ENCODE measurements at regions not wholly inside any gene's neighbourhood (a gene's known extent, or its start where the extent isn't known, plus 50 kb on each side); places are given as distances from the start of the nearest gene placed in this dataset.

DNA sequence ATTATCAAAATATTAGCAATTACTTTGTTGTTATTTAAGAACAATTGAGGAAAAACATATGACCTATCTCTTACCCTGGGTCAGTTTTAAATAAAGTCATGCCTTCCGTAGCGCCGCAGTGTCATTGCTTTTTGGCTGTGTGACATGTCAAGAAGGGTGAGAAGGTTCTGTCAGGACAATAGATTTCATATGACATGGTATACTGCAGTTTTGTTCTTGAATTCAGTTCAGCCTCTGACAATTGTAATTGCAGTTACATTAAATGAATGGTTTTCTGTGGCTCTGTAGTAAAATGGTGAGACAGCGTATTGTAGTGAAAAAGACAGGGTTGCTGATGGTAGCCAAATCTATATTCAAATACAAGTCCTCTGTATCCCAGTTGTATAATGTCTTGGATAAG is 307.2 kb downstream of the CDH2 start:
- TF ChIP-seq, protein P1, sequence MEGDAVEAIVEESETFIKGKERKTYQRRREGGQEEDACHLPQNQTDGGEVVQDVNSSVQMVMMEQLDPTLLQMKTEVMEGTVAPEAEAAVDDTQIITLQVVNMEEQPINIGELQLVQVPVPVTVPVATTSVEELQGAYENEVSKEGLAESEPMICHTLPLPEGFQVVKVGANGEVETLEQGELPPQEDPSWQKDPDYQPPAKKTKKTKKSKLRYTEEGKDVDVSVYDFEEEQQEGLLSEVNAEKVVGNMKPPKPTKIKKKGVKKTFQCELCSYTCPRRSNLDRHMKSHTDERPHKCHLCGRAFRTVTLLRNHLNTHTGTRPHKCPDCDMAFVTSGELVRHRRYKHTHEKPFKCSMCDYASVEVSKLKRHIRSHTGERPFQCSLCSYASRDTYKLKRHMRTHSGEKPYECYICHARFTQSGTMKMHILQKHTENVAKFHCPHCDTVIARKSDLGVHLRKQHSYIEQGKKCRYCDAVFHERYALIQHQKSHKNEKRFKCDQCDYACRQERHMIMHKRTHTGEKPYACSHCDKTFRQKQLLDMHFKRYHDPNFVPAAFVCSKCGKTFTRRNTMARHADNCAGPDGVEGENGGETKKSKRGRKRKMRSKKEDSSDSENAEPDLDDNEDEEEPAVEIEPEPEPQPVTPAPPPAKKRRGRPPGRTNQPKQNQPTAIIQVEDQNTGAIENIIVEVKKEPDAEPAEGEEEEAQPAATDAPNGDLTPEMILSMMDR (IDR thresholded peaks at IDR 0.05; ENCODE audit: control insufficient read depth, insufficient read depth, low read depth, low read length, missing control alignments) = no peak
- H3K4me3 ChIP-seq (ENCODE audit: control insufficient read depth, low read depth, low read length) = no peak overlapping the region
- no peak for DNase-seq (ENCODE audit: low read depth)

DNA sequence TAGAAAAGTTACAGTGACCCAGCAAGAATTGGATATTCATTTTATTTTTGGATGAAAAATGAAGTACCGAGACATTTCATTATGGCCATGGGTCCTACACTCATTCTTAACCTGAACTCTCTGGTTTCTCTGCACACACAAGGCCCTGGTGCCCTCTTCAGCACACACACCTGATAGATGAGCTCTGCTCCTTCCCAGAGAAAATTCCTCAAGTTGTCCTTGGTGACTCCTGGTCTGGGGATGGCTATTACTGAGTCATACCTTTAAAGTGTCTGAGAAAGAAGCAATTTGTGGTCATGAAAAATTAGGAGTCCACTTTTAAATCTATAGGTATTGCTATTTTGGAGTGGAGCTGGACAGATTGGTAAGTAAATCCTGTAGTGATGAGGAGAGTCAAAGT is 311.5 kb downstream of the CDH2 start:
- TF ChIP-seq, protein P1 (IDR thresholded peaks at IDR 0.05; ENCODE audit: control insufficient read depth, insufficient read depth, low read depth, low read length, missing control alignments) = no peak
- H3K4me3 ChIP-seq (ENCODE audit: control insufficient read depth, low read depth, low read length) = no peak overlapping the region
- DNase-seq (ENCODE audit: low read depth) = no peak

DNA sequence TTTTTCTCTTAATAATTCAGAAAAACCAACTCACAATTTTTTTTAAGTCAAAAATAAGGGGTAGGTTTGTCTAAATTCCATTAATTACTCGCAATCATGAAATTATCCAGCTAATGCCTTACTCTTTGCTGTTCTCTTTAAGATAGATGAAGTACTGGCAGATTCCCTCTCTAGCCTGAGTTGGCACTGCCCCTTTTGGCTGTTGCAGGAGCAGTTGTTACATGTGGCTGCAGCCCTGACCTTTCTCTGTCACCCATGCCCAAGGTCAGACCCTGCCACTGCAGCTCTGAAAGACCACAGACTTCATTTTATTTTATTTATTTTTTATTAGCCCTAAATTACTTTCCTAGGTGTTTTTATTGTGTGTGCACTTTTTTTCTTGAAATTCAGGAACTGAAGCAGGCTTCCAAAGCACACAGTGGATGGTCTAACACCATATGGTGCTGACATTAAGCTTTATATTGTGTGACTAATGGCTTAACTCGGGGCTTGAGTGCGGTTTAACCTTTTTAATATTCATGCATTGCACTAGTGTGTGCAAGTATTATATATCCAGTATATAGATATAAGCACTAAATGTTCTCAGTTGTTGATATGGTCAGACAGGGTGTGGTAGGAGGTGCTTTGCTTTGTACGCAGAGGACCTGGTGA is 313.0 kb downstream of the CDH2 start:
- TF ChIP-seq, protein P1 (IDR thresholded peaks at IDR 0.05; ENCODE audit: control insufficient read depth, insufficient read depth, low read depth, low read length, missing control alignments) = no peak
- no peak for DNase-seq (ENCODE audit: low read depth)
- H3K4me3 ChIP-seq (ENCODE audit: control insufficient read depth, low read depth, low read length) = no peak overlapping the region

DNA sequence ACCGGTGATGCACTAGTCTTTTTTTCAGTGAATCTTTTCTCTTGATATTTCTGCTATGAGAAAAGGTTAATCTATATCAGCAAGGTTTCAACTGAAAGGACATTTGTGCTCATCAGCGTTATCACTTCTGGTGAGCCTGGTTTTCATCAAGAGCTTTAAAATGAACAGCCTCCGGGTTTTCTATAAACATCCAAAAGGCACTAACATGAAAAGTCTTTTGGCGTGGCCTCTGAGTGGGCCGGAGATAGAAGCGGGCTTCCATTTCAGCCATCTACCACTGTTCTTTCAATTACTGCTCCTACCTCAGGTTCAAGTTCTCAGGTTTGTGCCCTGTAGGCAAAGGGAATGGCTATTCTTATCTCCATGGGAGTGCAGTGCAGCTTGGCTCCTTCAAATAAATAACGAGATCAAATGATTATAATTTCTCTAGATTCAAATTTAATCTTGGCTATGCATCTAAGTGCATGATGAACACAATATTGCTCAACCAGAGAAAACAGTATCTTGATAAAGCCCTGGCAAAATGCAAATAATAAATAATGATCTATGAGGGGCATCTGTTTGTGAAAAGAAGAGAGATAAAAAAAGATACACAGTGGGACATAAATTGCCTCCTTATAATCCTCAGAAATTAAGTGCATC is 314.8 kb downstream of the CDH2 start:
- DNase-seq (ENCODE audit: low read depth) = no peak
- H3K4me3 ChIP-seq (ENCODE audit: control insufficient read depth, low read depth, low read length) = no peak overlapping the region
- TF ChIP-seq, protein P1 (IDR thresholded peaks at IDR 0.05; ENCODE audit: control insufficient read depth, insufficient read depth, low read depth, low read length, missing control alignments) = no peak

DNA sequence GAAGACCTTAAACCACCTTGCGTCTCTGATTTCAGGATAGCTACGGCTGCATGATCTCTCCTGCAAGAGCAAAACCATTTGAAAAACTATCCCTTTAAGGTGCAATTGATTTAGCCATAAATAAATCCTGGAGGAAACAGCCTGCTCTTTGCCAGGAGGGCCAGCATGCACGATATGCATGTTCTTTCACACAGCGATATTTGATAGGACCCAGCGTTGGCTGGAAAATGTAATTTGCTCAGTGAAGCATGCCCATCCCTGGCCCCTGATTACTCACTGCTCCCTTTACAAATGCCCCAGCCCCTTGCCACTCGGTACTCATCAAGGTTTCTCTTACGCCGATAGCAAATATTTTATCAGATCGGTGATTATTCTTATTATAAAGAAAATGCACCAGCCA is 315.4 kb downstream of the CDH2 start:
- TF ChIP-seq, protein P1 (IDR thresholded peaks at IDR 0.05; ENCODE audit: control insufficient read depth, insufficient read depth, low read depth, low read length, missing control alignments) = no peak
- no peak overlapping the region for H3K4me3 ChIP-seq (ENCODE audit: control insufficient read depth, low read depth, low read length)
- no peak for DNase-seq (ENCODE audit: low read depth)

DNA sequence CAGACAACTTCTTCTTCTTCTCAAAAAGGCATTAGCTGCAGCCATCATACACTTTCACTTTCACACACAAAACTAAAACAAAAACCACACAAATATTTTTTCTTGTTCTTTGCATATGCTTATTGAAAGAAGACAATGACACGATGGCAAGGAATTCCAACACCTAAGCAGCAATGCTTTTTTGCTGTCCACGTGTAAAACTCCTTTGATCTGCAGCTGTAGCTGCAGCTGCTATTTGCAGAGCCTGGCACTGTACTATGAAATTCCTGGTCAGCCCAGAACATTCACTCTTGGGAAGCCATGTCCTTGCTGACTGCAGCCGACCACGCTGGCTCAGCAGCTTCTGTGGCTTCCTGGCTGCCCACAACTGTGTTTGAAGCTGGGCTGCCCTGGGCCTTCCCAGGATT is 316.2 kb downstream of the CDH2 start:
- DNase-seq (ENCODE audit: low read depth) = no peak
- TF ChIP-seq, protein P1 (IDR thresholded peaks at IDR 0.05; ENCODE audit: control insufficient read depth, insufficient read depth, low read depth, low read length, missing control alignments) = no peak
- no peak overlapping the region for H3K4me3 ChIP-seq (ENCODE audit: control insufficient read depth, low read depth, low read length)
